PC-3 (cell line): ENCODE measurements at regions not wholly inside any gene's neighbourhood (a gene's known extent, or its start where the extent isn't known, plus 50 kb on each side); places are given as distances from the start of the nearest gene placed in this dataset.
A peak's percentile ranks its signal among the peaks of the same experiment; 100 is the strongest.

Experiments used
- ATAC-seq: fragments of 200-7000 bp; cut with Tn5 transposase; 2 replicates; pipeline ENCODE4 v1.9.1; 2020; ENCODE audit warnings: mild to moderate bottlenecking, moderate library complexity
- BruUV-seq: library from RNA; stranded (reverse); fragments of 400-500 nt; replicated peaks from 2 replicates; lab custom pipeline; 2021; lab: Mats Ljungman, UMichigan
- CTCF ChIA-PET: fragments of 300-600 bp; sonication (Branson Sonifier 250); formaldehyde crosslinking; loops from one replicate; lab custom pipeline; 2022; ENCODE audit warnings: antibody characterized with exemption; lab: Charles Lee
- POLR2A ChIA-PET: fragments of 300-600 bp; sonication (Branson Sonifier 250); formaldehyde crosslinking; loops from one replicate; lab custom pipeline; 2022; ENCODE audit warnings: antibody characterized with exemption; ENCODE audit not compliant: unreplicated experiment; lab: Charles Lee
- DNase-seq: peaks from one replicate; pipeline ENCODE4 v3.0.0-alpha.2; 2015
- H2AFZ ChIP-seq: fragments of 300-600 bp; sonication (generic); 2 replicates; pipeline ENCODE4 v1.6.0; 2016; ENCODE audit warnings: antibody characterized with exemption, low read length
- H3F3A ChIP-seq: fragments of 300-600 bp; sonication (generic); one replicate; pipeline ENCODE4 v1.6.0; 2017; ENCODE audit warnings: antibody characterized with exemption, low read length, control low read depth, mild to moderate bottlenecking; ENCODE audit not compliant: unreplicated experiment
- H3K27ac ChIP-seq: fragments of 300-600 bp; sonication (generic); 2 replicates; pipeline ENCODE4 v1.5.1; 2016; ENCODE audit warnings: mild to moderate bottlenecking, low read length
- H3K27me3 ChIP-seq: fragments of 300-600 bp; sonication (generic); 2 replicates; pipeline ENCODE4 v1.6.1; 2016; ENCODE audit warnings: low read length, mixed read lengths
- H3K36me3 ChIP-seq: fragments of 300-600 bp; sonication (generic); 2 replicates; pipeline ENCODE4 v1.6.1; 2016; ENCODE audit warnings: low read depth, mixed run types, low read length, mixed read lengths
- H3K4me1 ChIP-seq: fragments of 300-600 bp; sonication (generic); 2 replicates; pipeline ENCODE4 v1.5.1; 2016; ENCODE audit warnings: low read length; ENCODE audit not compliant: insufficient read depth
- H3K4me2 ChIP-seq: fragments of 300-600 bp; sonication (generic); 2 replicates; pipeline ENCODE4 v1.6.0; 2016; ENCODE audit warnings: low read length
- H3K4me3 ChIP-seq: fragments of 300-600 bp; sonication (generic); 2 replicates; pipeline ENCODE4 v1.5.1; 2016; ENCODE audit warnings: mild to moderate bottlenecking, low read length, mixed read lengths
- H3K79me2 ChIP-seq: fragments of 300-600 bp; sonication (generic); 2 replicates; pipeline ENCODE4 v1.6.1; 2017; ENCODE audit warnings: low read length, mixed read lengths
- H3K9ac ChIP-seq: fragments of 300-600 bp; sonication (generic); 2 replicates; pipeline ENCODE4 v1.6.0; 2016; ENCODE audit warnings: mild to moderate bottlenecking, low read length
- H3K9me2 ChIP-seq: fragments of 300-600 bp; sonication (generic); replicated peaks from 2 replicates; pipeline ENCODE4 v1.6.1; 2016; ENCODE audit warnings: mixed run types, low read length, mixed read lengths
- H3K9me3 ChIP-seq: fragments of 300-600 bp; sonication (generic); 2 replicates; pipeline ENCODE4 v1.6.1; 2016; ENCODE audit warnings: low read length, mixed read lengths
- H4K20me1 ChIP-seq: fragments of 300-600 bp; sonication (generic); 2 replicates; pipeline ENCODE4 v1.6.1; 2016; ENCODE audit warnings: low read length, mixed read lengths
- CTCF ChIP-seq: fragments of 300-600 bp; sonication (generic); conservative IDR thresholded peaks from 2 replicates; pipeline ENCODE4 v1.5.1; 2017; ENCODE audit warnings: antibody characterized with exemption, low read depth, mild to moderate bottlenecking, low read length
- EZH2 ChIP-seq: fragments of 300-600 bp; sonication (generic); IDR thresholded peaks from one replicate; pipeline ENCODE4 v1.6.1; 2017; ENCODE audit warnings: antibody characterized with exemption, mild to moderate bottlenecking, low read length; ENCODE audit not compliant: unreplicated experiment
- EZH2phosphoT487 ChIP-seq: fragments of 300-600 bp; sonication (generic); IDR thresholded peaks from 2 replicates; pipeline ENCODE4 v1.6.1; 2018; ENCODE audit warnings: mild to moderate bottlenecking, antibody characterized with exemption, low read length, borderline replicate concordance
- intact Hi-C: fragments of 100-400 bp; cut with micrococcal nuclease; formaldehyde crosslinking; loops from 2 replicates; pipeline ENCODE4 v1.9.0; 2023

- ATAC-seq (peak; percentile 51; the same call in 1 of the 2 replicates), DNase-seq (peak; percentile 39)
- Histone ChIP-seq H3K4me3 (no peak overlapping the region), H4K20me1 (no peaks in the 10 kb centered on the region), H3K4me2 (peak overlapping the region; percentile 25; the same call in 1 of the 2 replicates), H3K9me2 (no peaks in the 10 kb centered on the region), H3K9ac (no peak overlapping the region), H3F3A (no peaks in the 10 kb centered on the region), H3K36me3 (no peaks in the 10 kb centered on the region), H3K27ac (peak overlapping the region; percentile 40), H3K27me3 (no peaks in the 10 kb centered on the region), H2AFZ (no peak overlapping the region), H3K79me2 (no peaks in the 10 kb centered on the region), H3K9me3 (no peaks in the 10 kb centered on the region), H3K4me1 (peaks cover 40% of the 10 kb centered on the region)
- CTCF ChIA-PET = no interaction called here
- intact Hi-C loops = no loop called here
- no peak for TF ChIP-seq CTCF
- TF ChIP-seq EZH2 = no peak
- TF ChIP-seq EZH2phosphoT487 = no peak
- BruUV-seq = no TSS peak
- POLR2A ChIA-PET = no interaction called here
Measured at GRCh38 chr9:12878351-12878978, 103.6 kb downstream of the LURAP1L start.

GRCh38 chr9:12879961-12880360 lies 105.1 kb downstream of the LURAP1L start:
- CTCF ChIA-PET = no interaction called here
- intact Hi-C loops = loop anchor here (5.0 kb wide), 2 partner anchors 33 to 178 kb away; no protein-coding TSS in a partner anchor

More at GRCh38 chr9:12879961-12880360, 105.1 kb downstream of the LURAP1L start:
- H4K20me1 ChIP-seq = no peaks in the 10 kb centered on the region
- H3K9ac ChIP-seq = no peak overlapping the region
- no peaks in the 10 kb centered on the region for H3K9me2 ChIP-seq
- no peak for DNase-seq
- H3K4me1 ChIP-seq = peaks cover 39% of the 10 kb centered on the region
- no peaks in the 10 kb centered on the region for H3K79me2 ChIP-seq
- no peaks in the 10 kb centered on the region for H3K27me3 ChIP-seq
- no peak overlapping the region for H3K4me2 ChIP-seq
- BruUV-seq = no TSS peak
- POLR2A ChIA-PET = no interaction called here
- no peaks in the 10 kb centered on the region for H3K36me3 ChIP-seq
- H3F3A ChIP-seq = no peaks in the 10 kb centered on the region
- H2AFZ ChIP-seq = no peak overlapping the region
- H3K4me3 ChIP-seq = no peak overlapping the region
- H3K9me3 ChIP-seq = no peaks in the 10 kb centered on the region
- ATAC-seq = no peak
- no peak overlapping the region for H3K27ac ChIP-seq
- TF ChIP-seq EZH2phosphoT487 = no peak
- TF ChIP-seq CTCF = no peak
- no peak for TF ChIP-seq EZH2
